ENCODE measurements at regions not wholly inside any gene's neighbourhood (a gene's known extent, or its start where the extent isn't known, plus 50 kb on each side); places are given as distances from the start of the nearest gene placed in this dataset.

- Histone ChIP-seq H3K27ac (no peak overlapping the region), H3K4me3 (no peak overlapping the region), H3K9me3 (no peaks in the 10 kb centered on the region), H3K27me3 (replicated peaks; ENCODE audit: insufficient read depth) (no peaks in the 10 kb centered on the region), H3K36me3 (no peaks in the 10 kb centered on the region), H3K4me1 (replicated peaks) (no peaks in the 10 kb centered on the region)
- WGBS: 42% methylated on average over 1 of the region's 1 CpG
- intact Hi-C loops (cut with DNase I): no loop called here
- TF ChIP-seq POLR2AphosphoS5 (IDR thresholded peaks at IDR 0.05) (no peak), POLR2A (IDR thresholded peaks at IDR 0.05) (no peak)
- TF ChIP-seq, protein P1, sequence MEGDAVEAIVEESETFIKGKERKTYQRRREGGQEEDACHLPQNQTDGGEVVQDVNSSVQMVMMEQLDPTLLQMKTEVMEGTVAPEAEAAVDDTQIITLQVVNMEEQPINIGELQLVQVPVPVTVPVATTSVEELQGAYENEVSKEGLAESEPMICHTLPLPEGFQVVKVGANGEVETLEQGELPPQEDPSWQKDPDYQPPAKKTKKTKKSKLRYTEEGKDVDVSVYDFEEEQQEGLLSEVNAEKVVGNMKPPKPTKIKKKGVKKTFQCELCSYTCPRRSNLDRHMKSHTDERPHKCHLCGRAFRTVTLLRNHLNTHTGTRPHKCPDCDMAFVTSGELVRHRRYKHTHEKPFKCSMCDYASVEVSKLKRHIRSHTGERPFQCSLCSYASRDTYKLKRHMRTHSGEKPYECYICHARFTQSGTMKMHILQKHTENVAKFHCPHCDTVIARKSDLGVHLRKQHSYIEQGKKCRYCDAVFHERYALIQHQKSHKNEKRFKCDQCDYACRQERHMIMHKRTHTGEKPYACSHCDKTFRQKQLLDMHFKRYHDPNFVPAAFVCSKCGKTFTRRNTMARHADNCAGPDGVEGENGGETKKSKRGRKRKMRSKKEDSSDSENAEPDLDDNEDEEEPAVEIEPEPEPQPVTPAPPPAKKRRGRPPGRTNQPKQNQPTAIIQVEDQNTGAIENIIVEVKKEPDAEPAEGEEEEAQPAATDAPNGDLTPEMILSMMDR (IDR thresholded peaks at IDR 0.05): no peak
- DNase-seq (ENCODE audit: low spot score): no peak
These were observed 422.5 kb downstream of the ZIC3 start for GRCh38 chrX:137988470-137988869.

- H3K9me3 ChIP-seq: no peaks in the 10 kb centered on the region
- H3K27me3 ChIP-seq (replicated peaks; ENCODE audit: insufficient read depth): no peaks in the 10 kb centered on the region
- H3K4me3 ChIP-seq: no peak overlapping the region
- no peak for TF ChIP-seq POLR2AphosphoS5 (IDR thresholded peaks at IDR 0.05)
- TF ChIP-seq POLR2A (IDR thresholded peaks at IDR 0.05): no peak
- TF ChIP-seq, protein P1 (IDR thresholded peaks at IDR 0.05): no peak
- WGBS: 91% methylated on average over 1 of the region's 1 CpG
- no peaks in the 10 kb centered on the region for H3K36me3 ChIP-seq
- H3K27ac ChIP-seq: no peak overlapping the region
- intact Hi-C loops (cut with DNase I): no loop called here
- no peaks in the 10 kb centered on the region for H3K4me1 ChIP-seq (replicated peaks)
- DNase-seq (ENCODE audit: low spot score): no peak
These were observed 432.7 kb downstream of the ZIC3 start for GRCh38 chrX:137998619-137999018.

DNA sequence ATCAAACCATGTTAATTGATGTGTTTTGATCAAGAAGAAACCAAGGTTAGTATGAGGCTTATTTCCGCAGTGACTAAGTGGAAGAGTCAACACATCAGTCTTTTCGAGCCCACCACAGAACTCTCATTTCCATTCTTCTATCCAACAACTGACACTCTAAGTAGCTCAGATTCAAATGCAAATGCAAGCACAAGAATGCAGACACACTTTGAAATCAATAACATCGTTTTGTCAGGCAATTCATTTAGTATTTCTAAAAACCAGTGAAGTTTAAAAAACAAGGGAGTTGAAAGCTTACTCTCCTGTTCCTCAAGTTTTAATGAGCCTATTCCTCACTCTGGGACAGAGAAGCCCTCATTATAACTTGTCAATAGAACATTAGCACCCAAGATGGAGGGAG lies 433.1 kb downstream of the ZIC3 start:
- Histone ChIP-seq H3K4me3 (no peak overlapping the region), H3K9me3 (no peaks in the 10 kb centered on the region), H3K36me3 (no peaks in the 10 kb centered on the region), H3K4me1 (replicated peaks) (no peaks in the 10 kb centered on the region), H3K27me3 (replicated peaks; ENCODE audit: insufficient read depth) (no peaks in the 10 kb centered on the region), H3K27ac (no peak overlapping the region)
- DNase-seq (ENCODE audit: low spot score): no peak
- intact Hi-C loops (cut with DNase I): no loop called here
- WGBS: 72% methylated on average over 3 of the region's 3 CpGs
- TF ChIP-seq POLR2A (IDR thresholded peaks at IDR 0.05) (no peak), POLR2AphosphoS5 (IDR thresholded peaks at IDR 0.05) (no peak)
- TF ChIP-seq, protein P1 (IDR thresholded peaks at IDR 0.05): no peak

DNA sequence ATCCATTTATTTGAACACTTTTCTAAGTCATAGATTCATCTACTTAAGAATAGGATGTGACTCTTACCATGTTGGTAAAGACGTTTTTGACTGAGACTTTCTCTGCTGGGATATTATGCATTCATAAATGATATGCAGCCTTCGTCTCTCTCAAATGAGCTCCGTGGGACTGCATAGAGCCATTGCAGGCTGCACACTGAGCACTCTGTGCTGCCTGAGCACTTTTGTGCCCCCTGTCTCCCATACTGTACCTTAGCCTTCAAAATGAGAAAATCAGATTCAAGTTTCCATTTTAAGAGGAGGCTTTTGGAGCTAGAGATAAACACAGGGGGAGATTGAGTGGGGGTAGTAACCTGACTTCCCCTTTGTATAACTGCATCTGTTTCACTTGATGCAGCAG lies 433.6 kb downstream of the ZIC3 start:
- H3K4me3 ChIP-seq: no peak overlapping the region
- intact Hi-C loops (cut with DNase I): no loop called here
- H3K36me3 ChIP-seq: no peaks in the 10 kb centered on the region
- no peak for TF ChIP-seq POLR2AphosphoS5 (IDR thresholded peaks at IDR 0.05)
- TF ChIP-seq, protein P1 (IDR thresholded peaks at IDR 0.05): no peak
- TF ChIP-seq POLR2A (IDR thresholded peaks at IDR 0.05): no peak
- 67% methylated on average over 3 of the region's 3 CpGs for WGBS
- H3K4me1 ChIP-seq (replicated peaks): no peaks in the 10 kb centered on the region
- H3K9me3 ChIP-seq: no peaks in the 10 kb centered on the region
- DNase-seq (ENCODE audit: low spot score): no peak
- no peak overlapping the region for H3K27ac ChIP-seq
- no peaks in the 10 kb centered on the region for H3K27me3 ChIP-seq (replicated peaks; ENCODE audit: insufficient read depth)

DNA sequence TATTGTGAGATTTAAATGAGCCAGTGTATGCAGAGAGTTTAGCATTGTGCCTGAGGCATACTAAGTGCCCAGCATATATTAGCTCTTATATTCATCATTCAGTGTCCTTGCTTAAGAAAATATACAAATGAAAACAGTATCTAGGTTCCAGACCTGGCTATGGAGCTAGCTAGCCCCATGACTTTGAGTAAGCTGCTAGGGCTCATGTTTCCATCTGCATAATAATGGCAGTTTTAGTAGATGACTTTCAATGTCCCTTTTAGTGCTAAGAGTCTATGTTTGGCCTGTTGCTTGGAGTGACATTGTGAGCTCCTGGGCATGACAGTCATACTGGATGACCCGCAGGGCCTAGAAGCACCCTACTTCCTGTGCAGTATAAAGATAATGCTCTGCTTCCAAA lies 435.3 kb downstream of the ZIC3 start:
- no CpG with 5 or more reads among the region's 1 CpG for WGBS
- H3K4me1 ChIP-seq (replicated peaks): no peaks in the 10 kb centered on the region

More for the DNA sequence above, 435.3 kb downstream of the ZIC3 start:
- no peak for TF ChIP-seq POLR2A (IDR thresholded peaks at IDR 0.05)
- TF ChIP-seq, protein P1 (IDR thresholded peaks at IDR 0.05): no peak
- no peak for TF ChIP-seq POLR2AphosphoS5 (IDR thresholded peaks at IDR 0.05)
- H3K9me3 ChIP-seq: no peaks in the 10 kb centered on the region
- DNase-seq (ENCODE audit: low spot score): no peak
- H3K36me3 ChIP-seq: no peaks in the 10 kb centered on the region
- no peak overlapping the region for H3K4me3 ChIP-seq
- H3K27me3 ChIP-seq (replicated peaks; ENCODE audit: insufficient read depth): no peaks in the 10 kb centered on the region
- intact Hi-C loops (cut with DNase I): no loop called here
- H3K27ac ChIP-seq: no peak overlapping the region

Data from prostate gland (tissue), 2 donors.